MM.1S (cell line): ENCODE measurements at regions not wholly inside any gene's neighbourhood (a gene's known extent, or its start where the extent isn't known, plus 50 kb on each side); places are given as distances from the start of the nearest gene placed in this dataset.

Experiments
- EZH2 ChIP-seq: fragments of 300-600 bp; sonication (generic); optimal IDR thresholded peaks from 2 replicates; pipeline ENCODE3; 2017; ENCODE audit warnings: low read depth, mild to moderate bottlenecking, antibody characterized with exemption, low read length, mixed read lengths
- EZH2phosphoT487 ChIP-seq: fragments of 300-600 bp; sonication (generic); IDR thresholded peaks from 2 replicates; pipeline ENCODE4 v1.6.1; 2018; ENCODE audit warnings: antibody characterized with exemption, low read length
- TF ChIP-seq, protein P1 (sequence below): fragments of 300-600 bp; sonication (generic); IDR thresholded peaks from 2 replicates; pipeline ENCODE4 v1.5.1; 2016; ENCODE audit warnings: antibody characterized with exemption, low read length, mixed read lengths

- TF ChIP-seq, protein P1, sequence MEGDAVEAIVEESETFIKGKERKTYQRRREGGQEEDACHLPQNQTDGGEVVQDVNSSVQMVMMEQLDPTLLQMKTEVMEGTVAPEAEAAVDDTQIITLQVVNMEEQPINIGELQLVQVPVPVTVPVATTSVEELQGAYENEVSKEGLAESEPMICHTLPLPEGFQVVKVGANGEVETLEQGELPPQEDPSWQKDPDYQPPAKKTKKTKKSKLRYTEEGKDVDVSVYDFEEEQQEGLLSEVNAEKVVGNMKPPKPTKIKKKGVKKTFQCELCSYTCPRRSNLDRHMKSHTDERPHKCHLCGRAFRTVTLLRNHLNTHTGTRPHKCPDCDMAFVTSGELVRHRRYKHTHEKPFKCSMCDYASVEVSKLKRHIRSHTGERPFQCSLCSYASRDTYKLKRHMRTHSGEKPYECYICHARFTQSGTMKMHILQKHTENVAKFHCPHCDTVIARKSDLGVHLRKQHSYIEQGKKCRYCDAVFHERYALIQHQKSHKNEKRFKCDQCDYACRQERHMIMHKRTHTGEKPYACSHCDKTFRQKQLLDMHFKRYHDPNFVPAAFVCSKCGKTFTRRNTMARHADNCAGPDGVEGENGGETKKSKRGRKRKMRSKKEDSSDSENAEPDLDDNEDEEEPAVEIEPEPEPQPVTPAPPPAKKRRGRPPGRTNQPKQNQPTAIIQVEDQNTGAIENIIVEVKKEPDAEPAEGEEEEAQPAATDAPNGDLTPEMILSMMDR = no peak
- TF ChIP-seq EZH2 (no peak), EZH2phosphoT487 (no peak)
These were observed 415.1 kb upstream of the MAP2 start for GRCh38 chr2:209008636-209009287.
